PC-3 (cell line): ENCODE measurements at regions not wholly inside any gene's neighbourhood (a gene's known extent, or its start where the extent isn't known, plus 50 kb on each side); places are given as distances from the start of the nearest gene placed in this dataset.

ENCODE experiments used
- CTCF ChIP-seq: fragments of 300-600 bp; sonication (generic); conservative IDR thresholded peaks from 2 replicates; pipeline ENCODE4 v1.5.1; 2017; ENCODE audit warnings: antibody characterized with exemption, low read depth, mild to moderate bottlenecking, low read length
- EZH2 ChIP-seq: fragments of 300-600 bp; sonication (generic); IDR thresholded peaks from one replicate; pipeline ENCODE4 v1.6.1; 2017; ENCODE audit warnings: antibody characterized with exemption, mild to moderate bottlenecking, low read length; ENCODE audit not compliant: unreplicated experiment

- no peak for TF ChIP-seq EZH2
- TF ChIP-seq CTCF: no peak
Measured at GRCh38 chr17:6248061-6248460, 177.9 kb downstream of the WSCD1 start.
